ENCODE measurements at regions not wholly inside any gene's neighbourhood (a gene's known extent, or its start where the extent isn't known, plus 50 kb on each side); places are given as distances from the start of the nearest gene placed in this dataset.
"Not testable (repeated sequence)": the region's sequence is repeated elsewhere in the genome, so short reads cannot be mapped to it uniquely, and the experiment has no call there.

DNA sequence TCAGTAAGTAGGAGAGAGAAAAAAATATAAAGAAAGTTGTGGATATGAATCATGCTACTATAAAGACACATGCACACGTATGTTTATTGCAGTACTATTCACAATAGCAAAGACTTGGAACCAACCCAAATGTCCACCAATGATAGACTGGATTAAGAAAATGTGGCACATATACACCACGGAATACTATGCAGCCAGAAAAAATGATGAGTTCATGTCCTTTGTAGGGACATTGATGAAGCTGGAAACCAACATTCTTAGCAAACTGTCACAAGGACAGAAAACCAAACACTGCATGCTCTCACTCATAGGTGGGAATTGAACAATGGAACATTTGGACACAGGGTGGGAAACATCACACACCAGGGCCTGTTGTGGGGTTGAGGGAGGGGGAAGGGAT is 200.3 kb upstream of the IVNS1ABP start:
- DNase-seq (ENCODE audit: extremely low read depth, low read depth): not testable (repeated sequence)

DNA sequence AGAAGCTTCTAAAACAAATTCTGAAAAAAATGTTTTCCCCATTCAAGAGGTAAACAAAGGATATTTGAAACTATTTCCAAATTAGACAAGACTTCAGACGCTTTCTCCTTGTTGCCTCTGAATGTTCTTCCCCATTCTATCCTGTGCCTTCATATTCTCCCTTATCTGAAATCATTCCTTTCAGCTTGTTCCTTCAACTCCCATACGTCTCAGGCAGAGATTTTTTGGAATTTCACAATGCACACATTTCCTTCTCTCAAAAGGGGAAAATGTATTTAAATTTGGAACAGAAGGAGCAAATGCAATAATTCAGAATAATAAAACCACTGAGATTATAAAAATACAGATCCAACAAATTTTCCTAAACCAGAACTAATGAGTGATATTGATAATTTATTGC is 198.7 kb upstream of the IVNS1ABP start:
- no peak for DNase-seq (ENCODE audit: extremely low read depth, low read depth)

DNA sequence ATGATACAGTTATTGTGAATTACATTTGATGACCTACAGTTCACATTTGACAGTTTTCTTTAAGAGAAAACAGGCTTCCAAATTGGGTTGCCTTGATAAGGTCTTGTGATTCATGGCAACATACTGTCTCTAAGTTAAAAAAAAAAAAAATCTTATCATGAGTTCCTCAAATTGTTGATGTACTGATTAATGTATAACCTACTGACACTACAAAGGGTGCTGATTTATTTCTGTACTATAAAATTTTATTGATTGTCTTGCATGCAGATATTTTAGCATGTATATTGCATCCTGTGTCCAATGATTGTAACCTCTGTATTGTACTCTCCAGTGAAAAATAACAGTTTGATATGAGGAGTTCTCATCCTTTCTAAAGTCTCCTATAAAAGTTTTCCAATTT is 197.3 kb upstream of the IVNS1ABP start:
- DNase-seq (ENCODE audit: extremely low read depth, low read depth): no peak

DNA sequence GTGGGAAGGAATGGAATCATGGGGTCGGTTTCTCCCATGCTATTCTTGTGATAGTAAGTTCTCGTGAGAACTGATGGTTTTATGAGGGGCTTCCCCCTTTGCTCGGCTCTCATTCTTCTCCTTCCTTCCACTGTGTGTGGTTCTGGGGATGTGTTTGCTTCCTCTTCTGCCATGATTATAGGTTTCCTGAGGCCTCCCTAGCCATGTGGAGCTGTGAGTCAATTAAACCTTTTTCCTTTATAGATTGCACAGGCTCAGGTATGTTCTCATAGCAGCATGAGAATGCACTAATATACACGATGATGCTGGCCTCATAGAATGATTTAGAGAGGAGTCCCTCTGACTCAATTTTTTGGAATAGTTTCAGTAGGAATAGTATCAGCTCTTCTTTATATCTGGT is 195.4 kb upstream of the IVNS1ABP start:
- DNase-seq (ENCODE audit: extremely low read depth, low read depth): no peak

DNA sequence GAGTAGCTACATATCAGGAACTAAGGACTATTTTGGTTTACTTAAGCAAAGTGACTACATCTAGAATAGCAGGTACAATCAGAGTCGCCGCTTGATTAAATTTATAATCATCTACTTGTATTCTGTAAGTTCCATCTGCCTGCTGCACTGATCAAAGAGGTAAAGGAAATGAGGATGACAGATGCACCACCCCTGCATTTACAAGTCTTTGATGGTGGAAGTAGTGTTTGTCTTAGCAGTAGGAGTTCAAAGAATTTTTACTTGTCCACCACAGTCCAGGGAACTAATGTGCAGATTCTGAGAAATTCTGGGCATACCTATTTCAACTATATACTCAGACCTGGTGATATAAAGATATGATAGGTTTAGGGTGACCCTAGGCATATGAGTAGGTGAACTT is 184.1 kb upstream of the IVNS1ABP start:
- no peak for DNase-seq (ENCODE audit: extremely low read depth, low read depth)

DNA sequence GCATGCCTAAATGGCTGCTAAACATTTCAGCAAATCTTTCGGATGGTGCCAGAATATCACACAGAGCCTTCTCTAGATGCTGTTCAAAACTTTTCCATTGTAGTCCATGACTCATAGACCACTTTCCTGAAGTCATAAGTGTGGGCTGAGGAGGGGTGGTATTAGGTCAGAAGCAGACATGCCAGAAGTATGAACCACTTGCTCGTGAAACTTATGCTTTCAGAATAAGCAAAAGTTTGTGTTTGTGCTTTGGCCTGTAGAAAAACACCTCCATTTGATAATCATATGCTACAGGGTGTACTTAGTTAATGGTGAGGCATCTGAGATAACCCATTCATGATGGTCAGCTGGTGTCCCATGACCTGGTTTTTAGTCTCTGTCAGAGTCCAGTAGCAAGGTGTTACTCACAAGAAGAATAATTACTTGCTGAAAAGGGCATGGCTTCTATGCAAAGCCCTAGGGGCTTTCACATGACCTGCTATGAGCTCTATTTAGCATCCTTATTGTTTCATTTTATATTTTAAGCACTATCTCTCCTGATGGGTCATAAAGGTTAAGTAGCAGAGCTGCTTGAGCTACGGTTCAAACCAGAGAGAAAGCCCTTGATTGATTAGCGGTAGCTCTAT is 183.1 kb upstream of the IVNS1ABP start:
- no peak for DNase-seq (ENCODE audit: extremely low read depth, low read depth)

DNA sequence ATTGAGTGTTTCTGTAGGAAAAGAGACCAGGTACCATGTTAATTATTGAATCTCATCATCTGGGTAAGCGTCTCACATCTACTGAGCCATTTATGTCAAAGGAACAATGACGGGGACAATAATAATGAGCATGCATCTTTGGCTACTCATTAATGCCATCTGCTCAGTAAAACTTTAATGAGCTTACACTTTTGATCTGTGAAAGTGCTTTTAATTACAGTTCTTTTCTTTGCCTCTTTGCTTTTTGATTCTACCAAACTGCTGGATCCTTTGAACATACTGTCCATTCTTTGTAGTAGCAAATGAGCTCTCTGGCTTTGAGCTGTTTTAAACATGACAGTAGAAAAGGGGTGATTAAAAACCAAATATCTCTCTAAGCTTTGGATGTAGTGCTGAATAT is 181.2 kb upstream of the IVNS1ABP start:
- no peak for DNase-seq (ENCODE audit: extremely low read depth, low read depth)

DNA sequence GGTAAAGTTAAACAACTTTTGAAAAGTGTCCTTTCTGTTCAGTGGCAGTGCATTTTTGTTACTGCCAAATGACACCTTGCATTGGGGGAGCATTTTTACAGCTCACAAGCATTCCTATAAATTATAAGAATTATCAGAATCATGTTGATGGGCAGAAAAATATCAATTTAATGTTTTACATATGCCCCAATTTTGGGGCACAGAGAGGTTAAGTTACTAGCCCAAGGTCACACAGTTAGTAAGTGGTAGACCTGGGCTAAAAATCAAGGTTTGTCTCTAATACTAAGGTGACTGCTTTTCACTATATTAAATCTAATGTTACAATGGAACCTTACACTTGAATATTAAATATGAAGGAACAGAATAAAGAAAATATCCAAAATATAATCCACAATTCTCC is 180.1 kb upstream of the IVNS1ABP start:
- no peak for DNase-seq (ENCODE audit: extremely low read depth, low read depth)

DNA sequence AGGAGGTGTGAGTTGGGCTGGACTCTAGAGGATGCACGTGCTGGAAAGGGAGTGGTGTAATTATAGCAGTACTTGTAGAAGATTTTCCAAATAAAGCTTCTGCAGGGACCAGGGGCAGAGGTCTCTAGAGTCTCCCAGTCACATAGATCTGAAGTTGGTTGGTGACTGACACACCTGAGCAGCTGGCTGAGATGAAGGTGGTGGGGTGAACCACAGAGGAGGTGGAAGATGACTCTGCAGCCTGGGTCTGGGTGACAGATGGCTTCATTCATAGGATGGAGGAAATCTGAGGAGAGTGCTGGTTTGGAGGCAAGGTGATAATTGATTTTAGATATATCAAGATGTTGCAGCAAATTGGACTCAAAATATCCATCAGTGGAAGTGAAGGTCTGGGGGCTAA is 178.9 kb upstream of the IVNS1ABP start:
- no peak for DNase-seq (ENCODE audit: extremely low read depth, low read depth)

DNA sequence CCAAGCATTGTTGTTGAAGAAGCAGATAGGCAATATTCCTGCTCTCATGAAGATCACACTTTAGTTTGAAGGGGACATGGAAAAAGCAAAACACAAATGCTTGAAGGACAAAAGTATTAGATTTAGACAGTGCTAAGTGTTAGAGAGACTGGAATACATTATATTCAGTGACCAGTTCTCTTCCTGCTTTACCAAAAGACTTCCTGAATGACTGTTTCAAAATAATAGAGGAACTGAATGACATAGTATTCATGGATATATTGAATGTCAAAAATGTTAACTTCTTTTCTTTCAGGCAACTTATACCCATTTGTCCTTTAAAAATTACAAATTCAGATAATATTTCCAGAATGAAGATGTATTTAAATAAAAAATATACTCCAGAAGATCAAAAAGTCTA is 178.0 kb upstream of the IVNS1ABP start:
- no peak for DNase-seq (ENCODE audit: extremely low read depth, low read depth)

DNA sequence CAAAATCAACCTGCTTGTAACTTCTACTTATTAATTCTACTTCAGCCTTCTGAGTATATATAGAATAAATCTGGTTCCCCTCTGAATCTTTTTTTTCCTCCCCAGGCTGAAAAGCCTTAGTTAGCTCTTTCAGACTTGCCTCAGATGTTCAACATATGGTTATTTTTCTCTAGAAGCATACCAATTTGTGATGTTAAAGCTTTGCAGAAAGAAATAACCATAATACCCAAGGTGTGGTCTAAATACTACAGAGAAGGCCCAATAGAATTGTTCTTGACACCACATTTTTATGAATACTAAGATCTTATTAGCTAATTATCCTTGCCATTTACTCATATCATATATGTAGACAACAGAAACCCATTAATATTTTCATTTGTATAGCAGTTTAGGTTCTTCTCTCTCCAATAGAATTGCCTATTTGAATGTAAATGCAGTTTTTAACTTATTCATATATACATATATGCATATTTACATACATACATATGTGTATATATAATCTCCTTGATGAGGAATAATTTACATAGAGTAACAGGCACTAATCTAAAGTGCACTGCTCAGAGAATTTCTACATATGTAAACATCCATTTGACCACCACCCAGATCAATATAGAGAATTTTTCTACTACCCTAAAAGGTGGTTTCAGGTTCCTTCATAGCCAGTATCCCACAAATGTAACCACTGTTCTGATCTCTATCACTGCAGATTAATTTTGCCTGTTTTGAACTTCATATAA is 175.2 kb upstream of the IVNS1ABP start:
- DNase-seq (ENCODE audit: extremely low read depth, low read depth): no peak

DNA sequence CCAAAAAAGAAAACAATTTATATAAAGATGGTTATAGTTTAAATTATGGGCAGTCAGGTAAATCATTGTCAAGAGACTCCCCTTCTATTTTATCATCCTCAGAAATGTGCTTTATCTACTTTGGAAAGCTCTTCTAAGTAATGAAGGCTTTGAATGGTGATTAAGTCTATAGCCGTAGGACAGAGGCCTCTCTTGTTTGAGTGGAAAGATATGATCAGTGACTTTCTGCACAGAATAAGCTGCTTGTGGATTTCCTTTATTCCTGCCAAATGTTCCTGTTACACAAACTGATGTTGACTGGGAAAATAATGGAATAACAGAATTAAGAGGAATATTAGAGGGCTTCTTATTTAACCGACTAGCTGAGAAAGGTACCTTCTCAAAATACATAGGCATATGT is 174.6 kb upstream of the IVNS1ABP start:
- no peak for DNase-seq (ENCODE audit: extremely low read depth, low read depth)

DNA sequence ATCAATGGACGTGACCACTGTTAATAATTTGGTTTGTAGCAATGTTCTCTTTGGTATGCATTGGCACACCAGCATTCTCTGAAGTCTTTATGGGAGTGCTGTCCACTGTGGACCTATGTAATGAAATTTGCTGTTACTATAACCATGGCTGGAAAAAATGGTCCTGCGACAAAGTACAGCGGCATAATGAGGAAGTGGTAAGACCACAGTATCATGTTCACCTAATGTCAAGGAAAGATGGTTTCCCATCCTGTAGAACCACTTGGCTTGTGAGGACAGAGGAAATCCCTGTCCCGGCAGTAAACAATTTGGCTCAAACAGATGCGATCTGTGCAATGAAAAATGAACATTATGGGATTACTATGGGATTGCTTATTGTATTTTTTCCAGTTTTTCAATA is 173.9 kb upstream of the IVNS1ABP start:
- DNase-seq (ENCODE audit: extremely low read depth, low read depth): no peak

DNA sequence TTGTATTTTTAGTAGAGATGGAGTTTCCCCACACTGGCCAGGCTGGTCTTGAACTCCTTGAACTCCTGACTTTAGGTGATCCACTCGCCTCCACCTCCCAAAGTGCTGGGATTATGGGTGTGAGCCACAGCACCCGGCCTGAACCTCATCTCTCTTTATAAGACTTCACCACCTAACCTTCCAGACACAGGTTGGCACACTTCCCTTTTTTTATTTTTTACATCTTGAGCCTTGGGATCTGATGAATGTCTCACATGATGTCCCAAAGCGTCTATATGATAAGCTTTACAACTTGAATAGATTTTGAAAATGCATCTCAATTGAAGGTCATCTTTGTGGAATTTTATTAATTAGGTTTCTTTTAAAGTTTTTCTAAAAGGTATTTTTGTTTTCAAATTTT is 172.4 kb upstream of the IVNS1ABP start:
- DNase-seq (ENCODE audit: extremely low read depth, low read depth): no peak

DNA sequence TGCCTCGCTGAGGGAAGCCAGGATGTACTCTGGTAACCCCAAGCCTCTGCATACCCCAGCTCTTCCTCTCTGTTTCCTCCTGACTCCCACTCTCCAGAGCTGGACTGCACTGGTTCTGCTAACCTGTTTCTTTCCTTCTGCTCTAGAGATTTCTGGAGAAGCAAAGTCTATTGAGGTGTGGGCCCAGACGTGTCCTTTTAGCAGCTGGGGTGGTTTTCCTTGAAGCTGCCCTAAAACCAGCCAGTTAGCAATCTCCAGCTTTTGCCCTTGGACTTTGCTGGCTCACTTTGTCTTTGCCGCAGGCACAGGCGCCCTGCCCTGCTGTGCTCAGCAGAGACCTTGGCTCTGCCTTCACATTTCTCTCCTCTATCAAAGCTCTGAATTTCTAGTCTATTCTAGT is 171.8 kb upstream of the IVNS1ABP start:
- no peak for DNase-seq (ENCODE audit: extremely low read depth, low read depth)

DNA sequence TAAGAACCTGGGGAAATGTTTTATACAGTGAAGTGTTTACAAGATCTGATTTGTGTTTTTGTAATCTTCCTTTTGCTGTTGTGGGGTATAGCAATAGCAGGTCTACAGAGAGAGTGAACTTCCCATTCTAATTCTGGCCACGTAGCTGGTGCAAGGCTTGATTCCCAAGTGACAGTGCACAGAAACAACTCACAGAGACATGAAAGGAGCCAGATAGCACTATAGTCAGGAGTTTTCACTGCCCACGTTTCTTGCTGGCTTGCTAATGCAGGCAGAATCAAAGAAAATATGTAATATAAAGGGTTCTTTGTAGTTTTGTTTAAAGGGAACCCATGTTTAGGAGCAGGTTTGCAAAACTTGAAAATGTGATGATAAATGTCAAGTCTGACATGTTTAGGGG is 170.9 kb upstream of the IVNS1ABP start:
- no peak for DNase-seq (ENCODE audit: extremely low read depth, low read depth)

DNA sequence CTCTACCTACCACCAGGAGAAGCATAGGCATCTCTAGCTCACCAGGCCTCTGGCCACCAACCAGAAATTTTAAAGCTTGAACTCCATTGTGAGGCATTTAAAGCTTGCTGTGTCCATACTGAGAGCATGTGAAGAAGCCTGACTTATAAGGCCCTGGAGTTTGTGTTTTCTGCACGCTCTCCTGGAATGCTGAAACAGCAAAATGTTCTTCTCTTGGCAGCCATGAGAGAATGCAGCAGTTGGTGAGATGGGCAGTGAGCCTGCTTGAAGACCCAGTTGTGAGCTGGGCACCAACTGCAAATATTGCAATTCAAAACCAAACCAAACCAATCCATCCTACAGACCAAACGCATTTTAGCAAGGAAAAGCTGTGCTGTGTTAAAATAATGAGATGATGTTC is 170.0 kb upstream of the IVNS1ABP start:
- no peak for DNase-seq (ENCODE audit: extremely low read depth, low read depth)

DNA sequence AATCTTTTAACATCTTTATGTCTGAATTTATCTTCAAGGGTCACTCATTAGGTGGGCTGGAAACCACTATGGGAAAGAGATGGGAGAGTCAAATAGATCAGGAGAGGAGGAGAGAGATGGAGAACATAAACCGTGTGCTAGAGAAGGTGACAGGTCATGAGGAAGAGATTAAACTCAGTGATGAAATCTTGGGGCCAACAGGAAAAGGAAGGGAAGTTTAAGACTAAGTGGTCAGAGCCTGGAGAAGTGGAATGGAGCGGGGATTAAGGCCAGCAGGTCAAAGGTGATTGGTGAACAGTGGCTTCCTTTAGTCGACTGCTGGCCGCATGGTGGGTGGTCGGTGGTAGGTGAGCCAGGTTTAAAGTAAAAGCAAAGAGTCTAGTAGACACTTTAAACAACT is 169.3 kb upstream of the IVNS1ABP start:
- DNase-seq (ENCODE audit: extremely low read depth, low read depth): no peak

DNA sequence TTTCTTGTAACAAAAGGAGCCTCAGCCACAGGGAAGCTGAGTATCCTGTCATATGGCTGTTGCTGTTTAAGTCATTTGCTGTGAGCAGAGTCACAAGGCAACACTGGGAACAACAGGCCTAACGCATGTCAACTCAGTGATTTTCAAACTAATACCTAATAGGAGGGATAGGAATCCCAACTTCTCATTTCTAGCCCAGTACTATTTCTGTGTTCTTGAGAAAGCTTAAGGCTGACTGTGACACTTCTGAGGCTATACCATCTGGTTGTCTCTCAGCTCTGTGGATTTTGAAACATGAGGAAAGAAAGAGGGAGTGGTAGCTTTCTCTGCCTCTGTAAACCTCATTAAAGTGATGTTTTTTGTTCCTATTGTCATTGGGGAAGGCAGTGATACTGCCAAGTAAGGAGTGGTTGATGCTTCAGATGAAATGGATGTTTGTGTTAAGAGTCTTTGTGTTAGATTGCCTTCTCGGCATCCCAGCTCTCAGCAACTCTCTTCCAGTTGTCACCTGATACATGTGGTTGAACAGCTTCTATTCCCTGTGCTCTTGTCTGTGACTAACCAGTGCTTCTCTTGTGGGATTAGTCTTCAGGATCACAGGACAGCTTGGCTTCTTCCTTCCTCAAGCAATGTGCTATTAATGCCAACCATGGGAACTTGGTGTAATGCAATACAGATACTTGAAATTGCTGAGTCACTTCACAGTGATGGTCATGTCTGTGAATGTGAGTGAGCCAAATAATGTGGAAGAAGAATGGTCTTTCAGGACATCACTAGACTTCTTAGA is 166.8 kb upstream of the IVNS1ABP start:
- peak; percentile 74 for DNase-seq (ENCODE audit: extremely low read depth, low read depth)

DNA sequence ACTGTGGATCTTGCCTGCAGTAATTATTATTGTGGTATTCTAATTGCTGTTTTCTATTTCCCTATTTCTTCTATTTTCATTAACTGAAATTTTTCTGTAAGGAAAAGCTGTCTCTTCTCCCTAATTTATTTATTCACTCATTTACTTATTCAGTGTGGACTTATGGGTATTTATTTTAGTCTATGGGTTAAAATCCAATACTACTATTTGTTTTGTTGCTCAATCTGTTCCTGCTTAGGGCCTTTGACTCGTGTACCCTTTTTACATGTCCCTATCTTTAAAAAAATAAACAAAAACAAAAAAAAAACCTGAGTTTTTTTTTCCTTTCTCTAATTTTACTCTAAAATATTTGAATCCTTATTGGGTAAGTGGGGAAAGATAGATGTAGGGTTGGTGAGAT is 166.2 kb upstream of the IVNS1ABP start:
- DNase-seq (ENCODE audit: extremely low read depth, low read depth): no peak

DNA sequence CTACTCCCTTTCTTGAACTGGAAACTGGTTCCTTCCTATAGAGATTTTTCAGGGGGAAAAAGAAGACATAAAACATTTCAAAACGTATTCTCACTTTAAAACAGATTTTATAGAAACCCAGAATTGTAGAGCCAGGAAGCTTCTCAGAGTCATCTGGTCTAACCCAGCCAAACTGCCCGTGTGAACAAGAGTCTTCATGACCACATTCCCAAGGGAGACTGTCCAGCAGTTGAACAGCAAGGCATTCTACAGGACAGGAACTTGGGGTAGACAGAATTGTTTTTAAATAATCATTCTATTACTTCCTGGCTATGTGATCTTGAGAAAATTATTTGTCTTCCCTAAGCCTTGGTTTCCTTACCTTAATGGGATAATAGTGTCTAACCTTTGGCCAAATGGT is 163.5 kb upstream of the IVNS1ABP start:
- no peak for DNase-seq (ENCODE audit: extremely low read depth, low read depth)

DNA sequence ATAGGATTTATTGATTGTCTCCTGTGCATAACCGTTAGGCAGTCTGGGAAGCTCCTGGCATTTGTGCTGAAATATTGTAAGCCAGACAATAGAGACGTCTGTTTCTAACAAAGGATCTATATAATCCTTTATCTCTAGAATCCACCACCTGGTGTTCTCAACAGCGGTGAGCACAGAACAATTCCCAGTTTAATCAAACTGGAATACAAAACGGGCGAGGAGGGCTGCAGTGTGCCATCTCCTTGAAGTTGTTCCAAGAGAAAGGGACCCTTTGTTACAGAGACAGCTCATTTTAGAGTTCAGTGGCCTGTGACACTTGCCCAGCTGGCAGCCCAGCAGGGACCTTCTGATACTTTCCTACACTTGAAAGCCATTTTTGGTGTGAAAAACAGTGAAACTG is 162.8 kb upstream of the IVNS1ABP start:
- no peak for DNase-seq (ENCODE audit: extremely low read depth, low read depth)

Measured in NCI-H460 (cell line).